Smooth muscle cell (in vitro differentiated cells): ENCODE measurements at regions not wholly inside any gene's neighbourhood (a gene's known extent, or its start where the extent isn't known, plus 50 kb on each side); places are given as distances from the start of the nearest gene placed in this dataset.

Source experiments
- DNase-seq: peaks from one replicate; lab custom pipeline; 2025; ENCODE audit not compliant: unreplicated experiment; lab: John Stamatoyannopoulos, UW
- H2AFZ ChIP-seq: fragments of 200-600 bp; sonication (generic); 2 replicates; pipeline ENCODE4 v1.6.0; 2016; ENCODE audit warnings: antibody characterized with exemption, low read depth, mild to moderate bottlenecking
- H3F3A ChIP-seq: fragments of 200-600 bp; sonication (generic); 2 replicates; pipeline ENCODE4 v1.6.0; 2017; ENCODE audit warnings: antibody characterized with exemption, low read depth
- H3K27ac ChIP-seq: fragments of 200-600 bp; sonication (generic); 2 replicates; pipeline ENCODE4 v1.5.1; 2016; ENCODE audit warnings: low read depth, mild to moderate bottlenecking
- H3K27me3 ChIP-seq: fragments of 200-600 bp; sonication (generic); 2 replicates; pipeline ENCODE4 v1.6.1; 2016; ENCODE audit warnings: low read depth, mild to moderate bottlenecking
- H3K36me3 ChIP-seq: fragments of 200-600 bp; sonication (generic); 2 replicates; pipeline ENCODE4 v1.5.1; 2016; ENCODE audit warnings: low read depth
- H3K4me1 ChIP-seq: fragments of 200-600 bp; sonication (generic); 2 replicates; pipeline ENCODE4 v1.5.1; 2016; ENCODE audit warnings: low read depth
- H3K4me2 ChIP-seq: fragments of 200-600 bp; sonication (generic); 2 replicates; pipeline ENCODE4 v1.6.0; 2016; ENCODE audit warnings: mild to moderate bottlenecking
- H3K4me3 ChIP-seq: fragments of 200-600 bp; sonication (generic); 2 replicates; pipeline ENCODE4 v1.5.1; 2016; ENCODE audit warnings: mild to moderate bottlenecking
- H3K79me2 ChIP-seq: fragments of 200-600 bp; sonication (generic); 2 replicates; pipeline ENCODE4 v1.6.0; 2016; ENCODE audit warnings: low read depth, mild to moderate bottlenecking
- H3K9ac ChIP-seq: fragments of 200-600 bp; sonication (generic); 2 replicates; pipeline ENCODE4 v1.6.0; 2016; ENCODE audit warnings: low read depth
- H3K9me3 ChIP-seq: fragments of 200-600 bp; sonication (generic); replicated peaks from 2 replicates; pipeline ENCODE4 v1.5.1; 2016; ENCODE audit warnings: low read depth
- H4K20me1 ChIP-seq: fragments of 200-600 bp; sonication (generic); 2 replicates; pipeline ENCODE4 v1.6.0; 2016; ENCODE audit warnings: low read depth
- CTCF ChIP-seq: fragments of 200-600 bp; sonication (generic); IDR thresholded peaks from 2 replicates; pipeline ENCODE4 v1.5.1; 2017; ENCODE audit warnings: borderline replicate concordance, mild to moderate bottlenecking, antibody characterized with exemption; ENCODE audit not compliant: insufficient read depth, poor library complexity, severe bottlenecking
- WGBS: methylation state at CpG from one replicate; pipeline ENCODE4 v1.1.7; 2016; ENCODE audit warnings: low lambda C conversion rate; 5-methylcytosine and 5-hydroxymethylcytosine counted together

GRCh38 chr19:33910922-33911321 is 114.3 kb downstream of the KCTD15 start:
- WGBS: 88% methylated on average over 7 of the region's 7 CpGs
- Histone ChIP-seq H3K4me3 (no peak overlapping the region), H3K9me3 (no peaks in the 10 kb centered on the region), H2AFZ (no peak overlapping the region), H3K9ac (no peak overlapping the region), H3K4me1 (no peaks in the 10 kb centered on the region), H3K4me2 (no peak overlapping the region), H3K36me3 (no peaks in the 10 kb centered on the region), H3K27me3 (no peaks in the 10 kb centered on the region), H4K20me1 (no peaks in the 10 kb centered on the region), H3K79me2 (no peaks in the 10 kb centered on the region), H3F3A (no peaks in the 10 kb centered on the region), H3K27ac (no peak overlapping the region)
- DNase-seq: no peak
- TF ChIP-seq CTCF: no peak

- Histone ChIP-seq H3K36me3 (no peaks in the 10 kb centered on the region), H2AFZ (no peak overlapping the region), H3K9ac (no peak overlapping the region)
These were observed 117.9 kb downstream of the KCTD15 start for GRCh38 chr19:33914599-33914998.

GRCh38 chr19:33916792-33917191 is 120.1 kb downstream of the KCTD15 start:
- no peaks in the 10 kb centered on the region for H3F3A ChIP-seq
- TF ChIP-seq CTCF: no peak
- H3K9me3 ChIP-seq: no peaks in the 10 kb centered on the region
- WGBS: 83% methylated on average over 1 of the region's 1 CpG
- H3K4me3 ChIP-seq: no peak overlapping the region
- H3K4me2 ChIP-seq: no peak overlapping the region
- no peaks in the 10 kb centered on the region for H3K79me2 ChIP-seq
- H2AFZ ChIP-seq: no peak overlapping the region
- no peak overlapping the region for H3K9ac ChIP-seq
- no peaks in the 10 kb centered on the region for H4K20me1 ChIP-seq
- H3K36me3 ChIP-seq: no peaks in the 10 kb centered on the region
- no peaks in the 10 kb centered on the region for H3K27me3 ChIP-seq
- H3K27ac ChIP-seq: no peak overlapping the region
- no peak for DNase-seq
- H3K4me1 ChIP-seq: no peaks in the 10 kb centered on the region

More at GRCh38 chr19:33914599-33914998, 117.9 kb downstream of the KCTD15 start:
- no peak for TF ChIP-seq CTCF
- no peak overlapping the region for H3K4me3 ChIP-seq
- no peaks in the 10 kb centered on the region for H3K27me3 ChIP-seq
- H3K4me2 ChIP-seq: no peak overlapping the region
- H3K4me1 ChIP-seq: no peaks in the 10 kb centered on the region
- H3F3A ChIP-seq: no peaks in the 10 kb centered on the region
- H3K79me2 ChIP-seq: no peaks in the 10 kb centered on the region
- H4K20me1 ChIP-seq: no peaks in the 10 kb centered on the region
- DNase-seq: no peak
- 94% methylated on average over 9 of the region's 9 CpGs for WGBS
- H3K9me3 ChIP-seq: no peaks in the 10 kb centered on the region
- no peak overlapping the region for H3K27ac ChIP-seq

- Histone ChIP-seq H3K79me2 (no peaks in the 10 kb centered on the region), H2AFZ (no peak overlapping the region), H3K36me3 (no peaks in the 10 kb centered on the region), H3K27ac (no peak overlapping the region), H3K4me3 (no peak overlapping the region), H3K4me1 (no peaks in the 10 kb centered on the region), H3K9ac (no peak overlapping the region), H4K20me1 (no peaks in the 10 kb centered on the region), H3K9me3 (no peaks in the 10 kb centered on the region), H3K27me3 (no peaks in the 10 kb centered on the region), H3F3A (no peaks in the 10 kb centered on the region), H3K4me2 (no peak overlapping the region)
- WGBS: 93% methylated on average over 1 of the region's 1 CpG
- DNase-seq: no peak
- TF ChIP-seq CTCF: no peak
These were observed 122.6 kb downstream of the KCTD15 start for GRCh38 chr19:33919291-33919690.
